CD8-positive, alpha-beta memory T cell (primary cell): ENCODE measurements at regions not wholly inside any gene's neighbourhood (a gene's known extent, or its start where the extent isn't known, plus 50 kb on each side); places are given as distances from the start of the nearest gene placed in this dataset.

Source experiments
- CTCF ChIA-PET: fragments of 350-600 bp; sonication (Branson Sonifier 250); formaldehyde crosslinking; loops from one replicate; lab custom pipeline; 2021; ENCODE audit warnings: antibody characterized with exemption; lab: Charles Lee
- POLR2A ChIA-PET: fragments of 350-600 bp; sonication (Branson Sonifier 250); formaldehyde crosslinking; loops from one replicate; lab custom pipeline; 2021; ENCODE audit warnings: antibody characterized with exemption; lab: Charles Lee
- DNase-seq, 5 donors: peaks; one replicate each; pipeline versions ENCODE4 v3.0.0 to v3.0.0-alpha.2; 2020 to 2022; ENCODE audit warnings: mixed read lengths in 1 of 5
- H3K27ac ChIP-seq: one replicate; pipeline ENCODE4 v1.7.0; 2013; ENCODE audit warnings: low read depth, mild to moderate bottlenecking, low read length, moderate library complexity
- H3K27me3 ChIP-seq: 2 replicates; pipeline ENCODE4 v1.7.0; 2013; ENCODE audit warnings: low read length, mild to moderate bottlenecking; ENCODE audit not compliant: insufficient read depth, poor library complexity, severe bottlenecking
- H3K36me3 ChIP-seq: 2 replicates; pipeline ENCODE4 v1.7.0; 2013; ENCODE audit warnings: mild to moderate bottlenecking, low read length, moderate library complexity; ENCODE audit not compliant: insufficient read depth
- H3K4me1 ChIP-seq: 2 replicates; pipeline ENCODE4 v1.7.0; 2013; ENCODE audit warnings: mild to moderate bottlenecking, low read length, moderate library complexity; ENCODE audit not compliant: insufficient read depth
- H3K4me3 ChIP-seq: 2 replicates; pipeline ENCODE4 v1.7.0; 2013; ENCODE audit warnings: mild to moderate bottlenecking, low read length
- H3K9me3 ChIP-seq: 2 replicates; pipeline ENCODE4 v1.7.0; 2013; ENCODE audit warnings: mild to moderate bottlenecking, low read length
- H3K27ac Mint-ChIP-seq, 8 donors: one replicate each; pipeline ENCODE4 v1.8.0; 2020 to 2021; ENCODE audit warnings: mixed read lengths in 8 of 8, mild to moderate bottlenecking in 6 of 8, inconsistent platforms in 3 of 8, moderate library complexity in 3 of 8
- H3K27me3 Mint-ChIP-seq, 2 donors: one replicate each; pipeline ENCODE4 v1.8.0; 2020 to 2021; ENCODE audit warnings: mixed read lengths in 2 of 2, mild to moderate bottlenecking in 1 of 2, moderate library complexity in 1 of 2
- H3K36me3 Mint-ChIP-seq, 3 donors: one replicate each; pipeline ENCODE4 v1.8.0; 2020 to 2021; ENCODE audit warnings: mixed read lengths in 3 of 3, inconsistent platforms in 1 of 3, mild to moderate bottlenecking in 1 of 3
- H3K4me1 Mint-ChIP-seq, 3 donors: one replicate each; pipeline ENCODE4 v1.8.0; 2020 to 2021; ENCODE audit warnings: mixed read lengths in 3 of 3, inconsistent platforms in 1 of 3, mild to moderate bottlenecking in 1 of 3
- H3K4me3 Mint-ChIP-seq, 7 donors: one replicate each; pipeline ENCODE4 v1.8.0; 2020 to 2021; ENCODE audit warnings: mixed read lengths in 7 of 7, mild to moderate bottlenecking in 6 of 7, moderate library complexity in 4 of 7, inconsistent platforms in 2 of 7
- H3K9me3 Mint-ChIP-seq, 5 donors: one replicate each; pipeline ENCODE4 v1.8.0; 2020 to 2022; ENCODE audit warnings: mixed read lengths in 5 of 5, mild to moderate bottlenecking in 3 of 5, moderate library complexity in 2 of 5, inconsistent platforms in 1 of 5

DNA sequence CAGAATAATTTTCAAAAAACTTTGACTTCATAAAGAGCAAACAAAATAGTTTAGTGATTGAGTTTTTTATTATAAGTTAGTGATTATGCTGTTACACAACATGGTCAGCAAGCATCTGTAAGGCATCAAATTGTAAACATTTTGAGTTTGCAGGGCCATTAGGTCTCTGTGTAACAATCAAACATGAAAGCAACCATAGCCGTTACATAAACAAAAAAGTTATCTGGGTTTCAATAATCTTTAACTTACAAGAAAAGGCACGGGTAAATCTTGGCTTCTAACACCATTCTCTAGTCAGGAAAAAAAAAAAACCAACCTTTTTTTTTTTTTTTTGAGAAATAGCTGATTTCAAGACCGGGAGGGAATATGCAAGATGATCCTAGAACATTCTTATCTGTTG, 1941.1 kb downstream of the PCDH7 start:
- Mint-ChIP-seq H3K9me3 (peaks cover 2 to 23% (median 10%) of the 10 kb centered on the region in 5 donors), H3K27me3 (no peaks in the 10 kb centered on the region), H3K27ac (no peak overlapping the region), H3K4me1 (no peaks in the 10 kb centered on the region), H3K36me3 (no peaks in the 10 kb centered on the region), H3K4me3 (no peak overlapping the region)
- no peak overlapping the region for H3K4me3 ChIP-seq
- no peaks in the 10 kb centered on the region for H3K4me1 ChIP-seq
- no peak overlapping the region for H3K27ac ChIP-seq
- H3K27me3 ChIP-seq, result no peaks in the 10 kb centered on the region
- CTCF ChIA-PET, result no interaction called here
- no peak for DNase-seq
- POLR2A ChIA-PET, result no interaction called here
- H3K36me3 ChIP-seq, result no peaks in the 10 kb centered on the region
- H3K9me3 ChIP-seq, result no peaks in the 10 kb centered on the region

DNA sequence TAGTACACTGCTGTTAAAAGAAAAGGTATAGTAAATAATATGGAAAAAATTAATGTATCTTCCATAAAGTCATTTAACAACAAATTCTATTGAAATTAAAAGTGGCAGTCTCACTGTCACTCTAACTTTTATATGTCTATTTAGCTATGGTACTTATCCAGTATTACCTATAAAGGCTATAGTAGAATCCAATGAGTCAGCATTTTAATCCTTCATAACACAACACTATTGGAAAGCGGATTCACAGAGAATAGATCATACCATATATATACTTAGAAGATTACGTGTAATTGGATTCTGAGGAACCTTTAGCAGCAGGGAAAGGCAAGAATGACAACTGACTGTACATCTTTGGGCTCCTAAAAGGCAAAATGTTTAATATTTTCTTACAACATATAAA, 1942.6 kb downstream of the PCDH7 start:
- DNase-seq, result no peak
- Histone ChIP-seq H3K27ac (no peak overlapping the region), H3K4me3 (no peak overlapping the region), H3K4me1 (no peaks in the 10 kb centered on the region), H3K9me3 (no peaks in the 10 kb centered on the region), H3K27me3 (no peaks in the 10 kb centered on the region), H3K36me3 (no peaks in the 10 kb centered on the region)
- CTCF ChIA-PET, result no interaction called here
- no peak overlapping the region for H3K4me3 Mint-ChIP-seq
- POLR2A ChIA-PET, result no interaction called here
- H3K4me1 Mint-ChIP-seq, result no peaks in the 10 kb centered on the region
- no peaks in the 10 kb centered on the region for H3K36me3 Mint-ChIP-seq
- H3K9me3 Mint-ChIP-seq, result peaks cover 2 to 14% (median 10%) of the 10 kb centered on the region in 5 donors
- H3K27ac Mint-ChIP-seq, result no peak overlapping the region
- H3K27me3 Mint-ChIP-seq, result no peaks in the 10 kb centered on the region

DNA sequence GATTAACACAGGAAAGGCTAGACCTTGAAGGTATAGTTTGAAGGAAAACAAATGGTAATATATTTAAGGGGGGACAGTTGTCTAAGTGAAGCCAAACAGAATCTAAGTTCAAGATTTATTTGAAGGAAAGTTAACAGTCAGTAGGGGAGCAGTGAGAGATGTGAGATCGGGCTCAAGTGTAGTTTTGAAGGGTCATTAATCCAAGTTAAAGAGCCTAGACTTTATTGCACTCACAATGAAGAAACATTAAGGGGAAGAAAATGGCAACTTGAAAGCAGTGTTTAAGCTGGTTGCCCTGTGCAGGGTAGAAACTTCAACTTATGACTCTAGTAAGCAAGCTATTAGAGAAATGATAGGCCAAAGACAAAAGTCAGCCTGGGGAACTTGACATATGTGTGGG, 1952.2 kb downstream of the PCDH7 start:
- Mint-ChIP-seq H3K4me1 (no peaks in the 10 kb centered on the region), H3K27me3 (no peaks in the 10 kb centered on the region), H3K27ac (no peak overlapping the region), H3K36me3 (no peaks in the 10 kb centered on the region), H3K9me3 (peaks cover 0 to 21% (median 3%) of the 10 kb centered on the region in 5 donors), H3K4me3 (no peak overlapping the region)
- no peaks in the 10 kb centered on the region for H3K36me3 ChIP-seq
- no peaks in the 10 kb centered on the region for H3K4me1 ChIP-seq
- ChIA-PET POLR2A (no interaction called here), CTCF (no interaction called here)
- no peaks in the 10 kb centered on the region for H3K27me3 ChIP-seq
- H3K27ac ChIP-seq, result no peak overlapping the region
- H3K4me3 ChIP-seq, result no peak overlapping the region
- H3K9me3 ChIP-seq, result no peaks in the 10 kb centered on the region
- DNase-seq, result no peak

DNA sequence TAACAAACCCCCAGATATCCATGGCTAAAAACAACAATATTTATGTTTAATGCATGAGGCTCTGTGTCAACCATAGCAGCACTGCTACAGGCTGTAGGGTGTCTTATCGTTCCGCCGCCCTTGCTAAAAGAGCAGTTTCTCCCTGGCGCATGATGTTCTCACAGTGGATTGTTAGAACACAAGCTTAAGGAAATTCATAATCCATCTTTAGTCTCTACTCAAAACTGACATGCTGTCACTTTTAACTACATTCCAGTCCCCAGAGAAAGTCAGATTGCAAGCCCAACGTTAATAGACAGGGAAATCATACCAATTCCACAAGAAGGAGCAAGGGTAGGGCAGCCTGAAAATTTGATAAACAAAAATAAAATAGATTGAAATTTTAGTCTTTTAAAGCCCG, 1960.8 kb downstream of the PCDH7 start:
- Mint-ChIP-seq H3K27ac (no peak overlapping the region), H3K27me3 (no peaks in the 10 kb centered on the region), H3K4me3 (no peak overlapping the region), H3K9me3 (peaks cover 8 to 39% (median 15%) of the 10 kb centered on the region in 5 donors), H3K36me3 (no peaks in the 10 kb centered on the region), H3K4me1 (no peaks in the 10 kb centered on the region)
- no peak overlapping the region for H3K4me3 ChIP-seq
- ChIA-PET CTCF (interaction anchor here (1.0 kb wide), 1 partner anchor 8 kb away, joined by 3 read pairs; no protein-coding TSS in a partner anchor), POLR2A (no interaction called here)
- no peak overlapping the region for H3K27ac ChIP-seq
- no peak for DNase-seq
- no peaks in the 10 kb centered on the region for H3K36me3 ChIP-seq
- H3K9me3 ChIP-seq, result no peaks in the 10 kb centered on the region
- no peaks in the 10 kb centered on the region for H3K4me1 ChIP-seq
- no peaks in the 10 kb centered on the region for H3K27me3 ChIP-seq

DNA sequence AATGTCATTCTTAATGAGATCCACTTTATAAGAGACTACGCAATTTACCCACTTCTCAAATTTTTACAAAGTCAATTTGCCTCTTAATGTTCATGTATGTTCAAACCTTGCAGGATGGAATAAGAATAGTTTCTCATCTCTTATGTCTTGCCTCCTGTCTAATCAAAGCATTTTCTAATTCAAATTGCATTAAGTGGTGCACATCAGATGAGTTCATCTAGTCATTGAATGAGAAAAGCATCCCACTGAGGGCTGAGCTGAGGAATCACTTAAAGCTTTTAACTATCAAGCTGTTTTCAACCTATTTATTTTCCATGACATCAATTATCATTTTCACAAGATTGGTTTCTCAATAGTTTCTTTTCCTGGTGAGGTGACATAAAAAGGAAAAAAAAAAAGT, 1964.0 kb downstream of the PCDH7 start:
- H3K4me3 ChIP-seq, result no peak overlapping the region
- no peaks in the 10 kb centered on the region for H3K27me3 Mint-ChIP-seq

DNA sequence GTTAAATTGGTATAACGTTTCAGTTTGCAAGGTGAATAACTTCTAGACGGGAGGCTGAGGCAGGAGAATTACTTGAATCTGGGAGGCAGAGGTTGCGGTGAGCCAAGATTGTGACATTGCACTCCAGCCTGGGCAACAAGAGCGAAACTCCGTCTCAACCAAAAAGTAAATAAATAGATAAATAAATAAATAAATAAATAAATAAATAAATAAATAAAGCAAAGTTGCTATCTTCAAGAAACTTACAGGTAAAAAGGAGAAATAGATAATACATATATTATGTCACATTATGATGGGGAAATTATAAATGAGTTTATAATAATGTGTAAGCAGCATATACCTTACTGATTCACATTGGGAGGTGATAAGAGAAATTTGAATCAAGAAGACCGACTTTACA, 1966.0 kb downstream of the PCDH7 start:
- no peak for DNase-seq
- H3K9me3 Mint-ChIP-seq, result peaks cover 0 to 29% (median 4%) of the 10 kb centered on the region in 5 donors
- no peak overlapping the region for H3K4me3 Mint-ChIP-seq
- Histone ChIP-seq H3K4me1 (no peaks in the 10 kb centered on the region), H3K4me3 (no peak overlapping the region), H3K9me3 (no peaks in the 10 kb centered on the region), H3K36me3 (no peaks in the 10 kb centered on the region), H3K27ac (no peak overlapping the region), H3K27me3 (no peaks in the 10 kb centered on the region)
- ChIA-PET POLR2A (no interaction called here), CTCF (no interaction called here)
- no peaks in the 10 kb centered on the region for H3K36me3 Mint-ChIP-seq
- no peaks in the 10 kb centered on the region for H3K4me1 Mint-ChIP-seq
- no peaks in the 10 kb centered on the region for H3K27me3 Mint-ChIP-seq
- H3K27ac Mint-ChIP-seq, result no peak overlapping the region

More for the DNA sequence above, 1964.0 kb downstream of the PCDH7 start:
- no peaks in the 10 kb centered on the region for H3K4me1 ChIP-seq
- H3K36me3 ChIP-seq, result no peaks in the 10 kb centered on the region
- Mint-ChIP-seq H3K4me1 (no peaks in the 10 kb centered on the region), H3K9me3 (peaks cover 6 to 34% (median 14%) of the 10 kb centered on the region in 5 donors), H3K27ac (no peak overlapping the region), H3K4me3 (no peak overlapping the region), H3K36me3 (no peaks in the 10 kb centered on the region)
- no peak for DNase-seq
- CTCF ChIA-PET, result no interaction called here
- H3K9me3 ChIP-seq, result no peaks in the 10 kb centered on the region
- H3K27ac ChIP-seq, result no peak overlapping the region
- POLR2A ChIA-PET, result no interaction called here
- H3K27me3 ChIP-seq, result no peaks in the 10 kb centered on the region

DNA sequence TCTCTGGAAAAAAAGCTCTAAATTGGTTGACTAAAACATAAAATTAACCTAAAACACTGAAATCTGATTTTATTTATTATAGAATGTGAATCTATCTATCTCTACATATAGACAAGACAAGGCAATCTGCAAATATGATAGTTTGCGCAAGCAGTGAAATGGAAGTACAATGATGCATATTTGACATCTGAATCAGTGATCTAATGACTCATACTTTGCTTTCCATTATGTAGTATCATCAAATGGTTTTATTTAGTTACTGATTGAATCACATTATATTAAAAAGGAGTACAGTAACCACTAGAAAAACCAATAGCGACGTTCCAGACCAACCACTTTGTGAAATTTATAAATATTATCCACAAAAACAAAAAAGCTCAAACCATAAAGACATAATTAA, 1969.3 kb downstream of the PCDH7 start:
- H3K4me1 ChIP-seq, result no peaks in the 10 kb centered on the region
- H3K4me3 Mint-ChIP-seq, result no peak overlapping the region

DNA sequence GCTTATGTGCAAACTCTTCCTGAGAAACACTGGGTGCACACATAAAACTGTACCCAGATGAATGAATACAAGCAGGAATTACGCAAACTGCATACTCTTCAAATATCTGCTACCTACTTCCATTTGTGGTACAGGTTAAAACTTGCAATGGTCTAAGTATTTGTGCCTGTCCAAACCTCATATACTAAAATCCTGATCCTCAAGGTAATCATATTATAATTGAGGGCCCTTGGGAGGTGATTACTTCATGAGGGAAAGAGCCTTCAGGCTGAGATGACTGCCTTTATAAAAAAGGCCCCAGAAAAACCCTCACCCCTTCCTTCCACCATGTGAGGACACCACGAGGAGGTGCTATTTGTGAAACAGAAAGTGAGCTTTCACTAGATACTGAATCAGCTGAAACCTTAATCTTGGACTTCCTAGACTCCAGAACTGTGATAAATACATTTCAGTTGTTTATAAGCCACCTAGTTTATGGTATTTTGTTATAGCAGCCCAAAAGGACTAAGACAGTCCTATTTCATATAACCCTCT, 1977.2 kb downstream of the PCDH7 start:
- Histone ChIP-seq H3K27me3 (no peaks in the 10 kb centered on the region), H3K9me3 (no peaks in the 10 kb centered on the region), H3K4me3 (no peak overlapping the region), H3K36me3 (no peaks in the 10 kb centered on the region), H3K27ac (no peak overlapping the region), H3K4me1 (no peaks in the 10 kb centered on the region)
- DNase-seq, result no peak
- no peaks in the 10 kb centered on the region for H3K36me3 Mint-ChIP-seq
- no peak overlapping the region for H3K27ac Mint-ChIP-seq
- H3K4me3 Mint-ChIP-seq, result no peak overlapping the region
- POLR2A ChIA-PET, result no interaction called here
- CTCF ChIA-PET, result no interaction called here
- H3K27me3 Mint-ChIP-seq, result no peaks in the 10 kb centered on the region
- no peaks in the 10 kb centered on the region for H3K4me1 Mint-ChIP-seq
- peaks cover 5 to 31% (median 9%) of the 10 kb centered on the region in 5 donors for H3K9me3 Mint-ChIP-seq

More for the DNA sequence above, 1969.3 kb downstream of the PCDH7 start:
- H3K27me3 ChIP-seq, result no peaks in the 10 kb centered on the region
- Mint-ChIP-seq H3K27me3 (no peaks in the 10 kb centered on the region), H3K9me3 (peaks cover 2 to 20% (median 7%) of the 10 kb centered on the region in 5 donors), H3K4me1 (no peaks in the 10 kb centered on the region), H3K36me3 (no peaks in the 10 kb centered on the region), H3K27ac (no peak overlapping the region)
- no peaks in the 10 kb centered on the region for H3K36me3 ChIP-seq
- no peak overlapping the region for H3K27ac ChIP-seq
- H3K9me3 ChIP-seq, result no peaks in the 10 kb centered on the region
- ChIA-PET CTCF (interaction anchor here (0.9 kb wide), 1 partner anchor 8 kb away, joined by 3 read pairs; no protein-coding TSS in a partner anchor), POLR2A (no interaction called here)
- DNase-seq, result no peak
- H3K4me3 ChIP-seq, result no peak overlapping the region
